ENCODE measurements at regions not wholly inside any gene's neighbourhood (a gene's known extent, or its start where the extent isn't known, plus 50 kb on each side); places are given as distances from the start of the nearest gene placed in this dataset.

- no peak for TF ChIP-seq POLR2A (IDR thresholded peaks at IDR 0.05)
- no peak for TF ChIP-seq CTCF (IDR thresholded peaks at IDR 0.05)
Observed at GRCh38 chr16:29237971-29238370, 168.5 kb downstream of the NPIPB11 start.

Measured in esophagus squamous epithelium (tissue), 4 donors.